B cell (primary cell): ENCODE measurements at regions not wholly inside any gene's neighbourhood (a gene's known extent, or its start where the extent isn't known, plus 50 kb on each side); places are given as distances from the start of the nearest gene placed in this dataset.
"Not testable (repeated sequence)": the region's sequence is repeated elsewhere in the genome, so short reads cannot be mapped to it uniquely, and the experiment has no call there.

Experiments used
- ATAC-seq: fragments of 200-7000 bp; cut with Tn5 transposase; one replicate; pipeline ENCODE4 v1.10.0; 2021; ENCODE audit warnings: low read depth, mild to moderate bottlenecking, moderate number of reproducible peaks, moderate library complexity
- CTCF ChIA-PET: fragments of 350-600 bp; sonication (Branson Sonifier 250); formaldehyde crosslinking; loops from one replicate; lab custom pipeline; 2021; ENCODE audit warnings: antibody characterized with exemption, inconsistent platforms; lab: Charles Lee
- POLR2A ChIA-PET: fragments of 350-600 bp; sonication (Branson Sonifier 250); formaldehyde crosslinking; loops from one replicate; lab custom pipeline; 2021; ENCODE audit warnings: antibody characterized with exemption; lab: Charles Lee
- DNase-seq: peaks from one replicate; pipeline ENCODE4 v3.0.0; 2013
- H2AFZ ChIP-seq: 2 replicates; pipeline ENCODE4 v1.6.1; 2012; ENCODE audit warnings: mild to moderate bottlenecking, low read depth, low read length; ENCODE audit not compliant: insufficient read depth, poor library complexity, severe bottlenecking
- H3K27ac ChIP-seq, 2 donors: 1 replicate in 1 of 2; 2 replicates in 1 of 2; pipeline ENCODE4 v1.5.1; 2012 to 2013; ENCODE audit warnings: low read length in 2 of 2, mild to moderate bottlenecking in 2 of 2, moderate library complexity in 1 of 2
- H3K27me3 ChIP-seq, 4 experiments: fragments of 200-600 bp in 1 of 4; sonication (generic) in 1 of 4; replicated peaks in 1 of 4; 1 replicate in 2 of 4; 2 replicates in 2 of 4; pipeline versions ENCODE4 v1.6.1 to v1.7.0; 2013 to 2016; ENCODE audit warnings: low read length in 3 of 4, mild to moderate bottlenecking in 2 of 4, mixed read lengths in 1 of 4, moderate library complexity in 1 of 4; ENCODE audit not compliant: insufficient read depth in 4 of 4, control insufficient read depth in 3 of 4; ENCODE audit errors: control extremely low read depth in 1 of 4
- H3K36me3 ChIP-seq, 2 experiments: replicated peaks in 1 of 2; 1 replicate in 1 of 2; 2 replicates in 1 of 2; pipeline versions ENCODE4 v1.6.1 to v1.7.1; 2013; ENCODE audit warnings: low read length in 1 of 2; ENCODE audit not compliant: insufficient read depth in 2 of 2, control insufficient read depth in 1 of 2; ENCODE audit errors: control extremely low read depth in 1 of 2, extremely low read depth in 1 of 2
- H3K4me1 ChIP-seq, 2 donors: fragments of 200-600 bp in 1 of 2; sonication (generic) in 1 of 2; 1 replicate in 1 of 2; 2 replicates in 1 of 2; pipeline versions ENCODE4 v1.5.1 to v1.6.1; 2013 to 2017; ENCODE audit warnings: low read length in 2 of 2; ENCODE audit not compliant: control insufficient read depth in 2 of 2, insufficient read depth in 2 of 2
- H3K4me2 ChIP-seq: replicated peaks from 2 replicates; pipeline ENCODE3; 2012; ENCODE audit warnings: mild to moderate bottlenecking, low read depth, low read length; ENCODE audit not compliant: poor library complexity, severe bottlenecking
- H3K4me3 ChIP-seq, 5 experiments: fragments of 200-600 bp in 1 of 5; sonication (generic) in 1 of 5; 1 replicate in 3 of 5; 2 replicates in 2 of 5; pipeline versions ENCODE4 v1.5.1 to v1.7.0; 2011 to 2016; ENCODE audit warnings: low read length in 4 of 5, mild to moderate bottlenecking in 4 of 5, low read depth in 2 of 5, control low read depth in 1 of 5, moderate library complexity in 1 of 5; ENCODE audit not compliant: insufficient read depth in 1 of 5; ENCODE audit errors: control extremely low read depth in 1 of 5, extremely low read depth in 1 of 5
- H3K79me2 ChIP-seq: fragments of 200-600 bp; sonication (generic); one replicate; pipeline ENCODE4 v1.6.0; 2016; ENCODE audit warnings: low read length; ENCODE audit not compliant: control insufficient read depth, insufficient read depth
- H3K9ac ChIP-seq: fragments of 200-600 bp; sonication (generic); 2 replicates; pipeline ENCODE4 v1.6.1; 2017; ENCODE audit warnings: mild to moderate bottlenecking, low read length, moderate library complexity
- H3K9me3 ChIP-seq, 3 donors: one replicate each; pipeline versions ENCODE4 v1.6.1 to v1.7.1; 2013; ENCODE audit warnings: low read length in 2 of 3; ENCODE audit not compliant: control insufficient read depth in 2 of 3, insufficient read depth in 1 of 3; ENCODE audit errors: control extremely low read depth in 1 of 3
- H4K20me1 ChIP-seq: 2 replicates; pipeline ENCODE4 v1.6.0; 2012; ENCODE audit warnings: mild to moderate bottlenecking, low read length; ENCODE audit not compliant: insufficient read depth, control insufficient read depth, poor library complexity, severe bottlenecking
- H3K27ac Mint-ChIP-seq: one replicate; pipeline ENCODE4 v1.8.0; 2021; ENCODE audit warnings: mixed read lengths
- H3K27me3 Mint-ChIP-seq: one replicate; pipeline ENCODE4 v1.8.0; 2021; ENCODE audit warnings: mixed read lengths
- H3K4me1 Mint-ChIP-seq: one replicate; pipeline ENCODE4 v1.8.0; 2021; ENCODE audit warnings: mixed read lengths
- H3K4me3 Mint-ChIP-seq: one replicate; pipeline ENCODE4 v1.8.0; 2021; ENCODE audit warnings: mixed read lengths
- H3K9me3 Mint-ChIP-seq: one replicate; pipeline ENCODE4 v1.8.0; 2022; ENCODE audit warnings: mixed read lengths; ENCODE audit not compliant: insufficient read depth
- EZH2 ChIP-seq: IDR thresholded peaks from 2 replicates; pipeline ENCODE4 v1.6.1; 2012; ENCODE audit warnings: borderline replicate concordance, low read depth, mild to moderate bottlenecking, moderate library complexity, low read length; ENCODE audit not compliant: insufficient read depth, poor library complexity, severe bottlenecking
- WGBS: methylation state at CpG from one replicate; pipeline ENCODE4 v1.1.5; 2013; ENCODE audit warnings: missing lambda C conversion rate; ENCODE audit not compliant: insufficient coverage; 5-methylcytosine and 5-hydroxymethylcytosine counted together
- intact Hi-C: fragments of 100-400 bp; cut with micrococcal nuclease; formaldehyde crosslinking; loops from one replicate; pipeline ENCODE4 v1.10.0; 2022
- TF ChIP-seq, protein P1 (sequence below): fragments of 200-600 bp; IDR thresholded peaks from one replicate; pipeline ENCODE4 v1.8.0; 2022; ENCODE audit warnings: antibody characterized with exemption, mild to moderate bottlenecking

DNA sequence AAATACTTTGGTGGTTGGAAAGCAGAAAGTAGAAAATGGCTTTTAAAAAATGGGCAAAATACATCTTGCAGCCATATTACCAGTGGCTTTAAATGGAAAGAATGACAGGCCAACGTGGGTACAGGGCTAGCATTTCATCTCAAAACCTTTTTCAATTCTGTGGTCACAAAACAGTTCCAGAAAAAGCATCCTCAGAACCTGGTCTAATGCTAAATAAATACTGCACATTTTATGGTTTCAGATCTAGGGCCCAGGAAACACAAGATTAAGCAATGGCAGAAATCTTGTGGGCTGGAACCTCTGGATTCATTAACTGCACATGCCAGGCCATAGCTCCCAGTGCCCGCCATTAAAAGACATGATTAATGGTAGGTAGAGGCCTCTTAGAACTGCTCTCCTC, 470.2 kb upstream of the RASGRP1 start:
- intact Hi-C loops = no loop called here
- H4K20me1 ChIP-seq = no peaks in the 10 kb centered on the region
- no peaks in the 10 kb centered on the region for H3K79me2 ChIP-seq
- H3K9ac ChIP-seq = no peak overlapping the region
- ChIA-PET POLR2A (no interaction called here), CTCF (no interaction called here)
- H3K27me3 ChIP-seq = no peaks in the 10 kb centered on the region
- no peaks in the 10 kb centered on the region for H3K36me3 ChIP-seq
- no peak overlapping the region for H3K4me2 ChIP-seq
- no peak overlapping the region for H3K4me3 Mint-ChIP-seq
- H3K4me1 ChIP-seq = no peaks in the 10 kb centered on the region
- H2AFZ ChIP-seq = no peak overlapping the region
- H3K4me3 ChIP-seq = no peak overlapping the region
- H3K27ac ChIP-seq = no peak overlapping the region
- H3K9me3 Mint-ChIP-seq = no peaks in the 10 kb centered on the region
- H3K4me1 Mint-ChIP-seq = no peaks in the 10 kb centered on the region
- 85% methylated on average over 2 of the region's 2 CpGs for WGBS
- no peak for DNase-seq
- no peak for TF ChIP-seq EZH2
- TF ChIP-seq, protein P1, sequence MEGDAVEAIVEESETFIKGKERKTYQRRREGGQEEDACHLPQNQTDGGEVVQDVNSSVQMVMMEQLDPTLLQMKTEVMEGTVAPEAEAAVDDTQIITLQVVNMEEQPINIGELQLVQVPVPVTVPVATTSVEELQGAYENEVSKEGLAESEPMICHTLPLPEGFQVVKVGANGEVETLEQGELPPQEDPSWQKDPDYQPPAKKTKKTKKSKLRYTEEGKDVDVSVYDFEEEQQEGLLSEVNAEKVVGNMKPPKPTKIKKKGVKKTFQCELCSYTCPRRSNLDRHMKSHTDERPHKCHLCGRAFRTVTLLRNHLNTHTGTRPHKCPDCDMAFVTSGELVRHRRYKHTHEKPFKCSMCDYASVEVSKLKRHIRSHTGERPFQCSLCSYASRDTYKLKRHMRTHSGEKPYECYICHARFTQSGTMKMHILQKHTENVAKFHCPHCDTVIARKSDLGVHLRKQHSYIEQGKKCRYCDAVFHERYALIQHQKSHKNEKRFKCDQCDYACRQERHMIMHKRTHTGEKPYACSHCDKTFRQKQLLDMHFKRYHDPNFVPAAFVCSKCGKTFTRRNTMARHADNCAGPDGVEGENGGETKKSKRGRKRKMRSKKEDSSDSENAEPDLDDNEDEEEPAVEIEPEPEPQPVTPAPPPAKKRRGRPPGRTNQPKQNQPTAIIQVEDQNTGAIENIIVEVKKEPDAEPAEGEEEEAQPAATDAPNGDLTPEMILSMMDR = no peak
- no peak overlapping the region for H3K27ac Mint-ChIP-seq
- H3K27me3 Mint-ChIP-seq = no peaks in the 10 kb centered on the region
- ATAC-seq = no peak
- H3K9me3 ChIP-seq = no peaks in the 10 kb centered on the region

DNA sequence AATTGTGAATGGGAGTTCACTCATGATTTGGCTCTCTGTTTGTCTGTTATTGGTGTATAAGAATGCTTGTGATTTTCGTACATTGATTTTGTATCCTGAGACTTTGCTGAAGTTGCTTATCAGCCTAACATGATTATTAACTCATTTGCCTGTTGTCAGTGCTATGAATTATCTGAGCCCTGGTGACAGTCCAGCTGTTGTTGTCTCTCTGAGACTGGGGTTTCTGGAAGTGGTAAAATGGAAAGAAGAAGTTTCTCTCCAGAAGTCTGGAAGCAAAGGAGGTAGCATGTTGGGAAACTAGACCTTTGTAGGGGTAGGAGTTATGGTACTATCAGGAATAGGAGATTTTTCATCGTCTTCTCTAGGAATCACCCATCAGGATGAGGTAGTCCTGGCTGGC, 473.0 kb upstream of the RASGRP1 start:
- H3K9ac ChIP-seq, DNase-seq, H3K4me3 Mint-ChIP-seq, H3K4me1 ChIP-seq, CTCF ChIA-PET, H2AFZ ChIP-seq, H3K27me3 ChIP-seq, H3K36me3 ChIP-seq, H3K4me3 ChIP-seq, H3K9me3 Mint-ChIP-seq, H3K4me2 ChIP-seq, H3K79me2 ChIP-seq, H4K20me1 ChIP-seq, intact Hi-C loops, POLR2A ChIA-PET, H3K9me3 ChIP-seq, H3K27ac ChIP-seq, H3K4me1 Mint-ChIP-seq, H3K27ac Mint-ChIP-seq, ATAC-seq: not testable (repeated sequence)
- no CpG with 5 or more reads among the region's 2 CpGs for WGBS
- peaks cover 11% of the 10 kb centered on the region for H3K27me3 Mint-ChIP-seq
